Ishikawa (cell line): ENCODE measurements at regions not wholly inside any gene's neighbourhood (a gene's known extent, or its start where the extent isn't known, plus 50 kb on each side); places are given as distances from the start of the nearest gene placed in this dataset.

Experiments
- CEBPB ChIP-seq: IDR thresholded peaks from 2 replicates; pipeline ENCODE4 v1.6.1; 2012
- CREB1 ChIP-seq: IDR thresholded peaks from 2 replicates; pipeline ENCODE4 v1.6.1; 2012; ENCODE audit warnings: low read depth
- EGR1 ChIP-seq: IDR thresholded peaks from 2 replicates; pipeline ENCODE4 v1.6.1; 2012
- EP300 ChIP-seq: IDR thresholded peaks from 2 replicates; pipeline ENCODE4 v1.6.1; 2012; ENCODE audit warnings: borderline replicate concordance
- FOXM1 ChIP-seq: IDR thresholded peaks from 2 replicates; pipeline ENCODE4 v1.6.1; 2012; ENCODE audit warnings: low read depth, borderline replicate concordance
- NFIC ChIP-seq: IDR thresholded peaks from 2 replicates; pipeline ENCODE4 v1.6.1; 2012
- RAD21 ChIP-seq: IDR thresholded peaks from 2 replicates; pipeline ENCODE4 v1.6.1; 2012; ENCODE audit warnings: low read depth
- REST ChIP-seq: IDR thresholded peaks from 2 replicates; pipeline ENCODE4 v1.6.1; 2012; ENCODE audit warnings: low read depth, mild to moderate bottlenecking
- TAF1 ChIP-seq: IDR thresholded peaks from 2 replicates; pipeline ENCODE4 v1.6.1; 2012; ENCODE audit warnings: low read depth, mild to moderate bottlenecking
- TCF12 ChIP-seq: IDR thresholded peaks from 2 replicates; pipeline ENCODE4 v1.6.1; 2012; ENCODE audit warnings: low read depth
- TEAD4 ChIP-seq: IDR thresholded peaks from 2 replicates; pipeline ENCODE4 v1.6.1; 2012
- USF1 ChIP-seq: IDR thresholded peaks from 2 replicates; pipeline ENCODE4 v1.6.1; 2012
- YY1 ChIP-seq: IDR thresholded peaks from 2 replicates; pipeline ENCODE4 v1.6.1; 2012; ENCODE audit warnings: low read depth
- ZBTB7A ChIP-seq: IDR thresholded peaks from 2 replicates; pipeline ENCODE4 v1.6.1; 2012; ENCODE audit warnings: low read depth
- TF ChIP-seq, protein P1 (sequence below): IDR thresholded peaks from 2 replicates; pipeline ENCODE4 v1.6.1; 2012

GRCh38 chr13:111462221-111462764, 141.9 kb downstream of the TEX29 start:
- no peak for TF ChIP-seq ZBTB7A
- TF ChIP-seq EP300: no peak
- no peak for TF ChIP-seq RAD21
- no peak for TF ChIP-seq TAF1
- no peak for TF ChIP-seq REST
- no peak for TF ChIP-seq FOXM1
- TF ChIP-seq, protein P1, sequence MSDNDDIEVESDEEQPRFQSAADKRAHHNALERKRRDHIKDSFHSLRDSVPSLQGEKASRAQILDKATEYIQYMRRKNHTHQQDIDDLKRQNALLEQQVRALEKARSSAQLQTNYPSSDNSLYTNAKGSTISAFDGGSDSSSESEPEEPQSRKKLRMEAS: no peak
- TF ChIP-seq EGR1: no peak
- no peak for TF ChIP-seq USF1
- no peak for TF ChIP-seq TCF12
- TF ChIP-seq TEAD4: no peak
- TF ChIP-seq CEBPB: no peak
- no peak for TF ChIP-seq CREB1
- TF ChIP-seq NFIC: no peak

DNA sequence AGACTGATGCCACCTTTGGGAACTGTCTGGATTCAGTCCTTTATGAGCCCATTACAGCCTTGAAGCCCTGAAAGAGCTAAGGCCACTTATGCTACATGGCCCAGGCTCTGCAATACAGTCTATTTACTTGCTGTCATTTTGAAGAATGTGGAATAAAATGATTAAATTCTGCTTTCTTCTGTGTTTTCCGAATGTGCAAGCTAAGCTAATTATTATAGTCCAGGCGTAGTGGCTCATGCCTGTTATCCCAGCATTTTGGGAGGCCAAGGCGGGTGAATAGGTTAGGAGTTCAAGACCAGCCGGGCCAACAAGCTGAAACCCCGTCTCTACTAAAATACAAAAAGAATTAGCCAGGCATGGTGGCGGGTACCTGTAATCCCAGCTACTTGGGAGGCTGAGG, 142.5 kb downstream of the TEX29 start:
- no peak for TF ChIP-seq TEAD4
- TF ChIP-seq ZBTB7A: no peak
- no peak for TF ChIP-seq TAF1
- TF ChIP-seq EGR1: no peak
- TF ChIP-seq, protein P1: no peak
- no peak for TF ChIP-seq YY1
- TF ChIP-seq USF1: no peak
- TF ChIP-seq TCF12: no peak
- no peak for TF ChIP-seq REST
- TF ChIP-seq CEBPB: no peak
- no peak for TF ChIP-seq CREB1
- no peak for TF ChIP-seq RAD21
- no peak for TF ChIP-seq FOXM1
- no peak for TF ChIP-seq NFIC
- TF ChIP-seq EP300: no peak

- TF ChIP-seq CEBPB (no peak), TEAD4 (no peak), TAF1 (no peak), YY1 (no peak), NFIC (no peak), RAD21 (no peak), ZBTB7A (no peak), REST (no peak), FOXM1 (no peak), CREB1 (no peak), EGR1 (no peak), USF1 (no peak)
- TF ChIP-seq, protein P1: no peak
These were observed 146.9 kb downstream of the TEX29 start for GRCh38 chr13:111467111-111467890.
